IMR-90 (cell line): ENCODE measurements at regions not wholly inside any gene's neighbourhood (a gene's known extent, or its start where the extent isn't known, plus 50 kb on each side); places are given as distances from the start of the nearest gene placed in this dataset.

Experiments used
- ATAC-seq: fragments of 200-7000 bp; cut with Tn5 transposase; 2 replicates; pipeline ENCODE4 v1.9.1; 2020; ENCODE audit warnings: low read depth, mild to moderate bottlenecking, moderate library complexity
- BruUV-seq: library from RNA; stranded (reverse); fragments of 400-500 nt; replicated peaks from 2 replicates; lab custom pipeline; 2021; lab: Mats Ljungman, UMichigan
- CTCF ChIA-PET: fragments of 300-600 bp; formaldehyde crosslinking; extraction: SDS; loops from one replicate; lab custom pipeline; 2021; ENCODE audit warnings: antibody characterized with exemption; lab: Yijun Ruan, JAX
- POLR2A ChIA-PET: fragments of 300-600 bp; sonication (Branson Sonifier 250); formaldehyde crosslinking; loops from one replicate; lab custom pipeline; 2022; ENCODE audit warnings: antibody characterized with exemption; ENCODE audit not compliant: unreplicated experiment; lab: Charles Lee
- DNase-seq: peaks from one replicate; pipeline ENCODE4 v3.0.0; 2013
- H2AFZ ChIP-seq: replicated peaks from 2 replicates; pipeline ENCODE3; 2013; ENCODE audit warnings: low read length, mild to moderate bottlenecking; ENCODE audit not compliant: poor library complexity
- H2AK5ac ChIP-seq: 2 replicates; pipeline ENCODE4 v1.6.1; 2013; ENCODE audit warnings: low read depth, low read length, inconsistent platforms
- H2AK9ac ChIP-seq: replicated peaks from 2 replicates; pipeline ENCODE3; 2013; ENCODE audit warnings: mild to moderate bottlenecking, low read depth, low read length, moderate library complexity; ENCODE audit not compliant: poor library complexity
- H2BK120ac ChIP-seq: 2 replicates; pipeline ENCODE4 v1.6.1; 2013; ENCODE audit warnings: low read depth, low read length, inconsistent platforms
- H2BK15ac ChIP-seq: 3 replicates; pipeline ENCODE4 v1.6.1; 2013; ENCODE audit warnings: low read depth, low read length, inconsistent platforms
- H2BK20ac ChIP-seq: 2 replicates; pipeline ENCODE4 v1.6.1; 2013; ENCODE audit warnings: low read depth, mild to moderate bottlenecking, inconsistent platforms, low read length, moderate library complexity
- H2BK5ac ChIP-seq: 2 replicates; pipeline ENCODE4 v1.6.1; 2013; ENCODE audit warnings: mild to moderate bottlenecking, low read depth, low read length, inconsistent platforms; ENCODE audit not compliant: poor library complexity, severe bottlenecking
- H3K14ac ChIP-seq: replicated peaks from 2 replicates; pipeline ENCODE4 v1.6.1; 2013; ENCODE audit warnings: low read depth, low read length, inconsistent platforms
- H3K18ac ChIP-seq: 2 replicates; pipeline ENCODE4 v1.6.1; 2013; ENCODE audit warnings: low read depth, low read length, control low read depth
- H3K23ac ChIP-seq: 2 replicates; pipeline ENCODE4 v1.6.1; 2013; ENCODE audit warnings: low read depth, low read length, inconsistent platforms
- H3K27ac ChIP-seq: 2 replicates; pipeline ENCODE4 v1.5.1; 2013; ENCODE audit warnings: mild to moderate bottlenecking, control low read depth, low read length; ENCODE audit not compliant: insufficient read depth
- H3K27me3 ChIP-seq: 2 replicates; pipeline ENCODE4 v1.6.1; 2013; ENCODE audit warnings: low read length; ENCODE audit not compliant: control insufficient read depth, insufficient read depth
- H3K36me3 ChIP-seq: 2 replicates; pipeline ENCODE4 v1.6.1; 2013; ENCODE audit warnings: low read length, mixed read lengths; ENCODE audit not compliant: control insufficient read depth, insufficient read depth
- H3K4ac ChIP-seq: 2 replicates; pipeline ENCODE4 v1.6.1; 2013; ENCODE audit warnings: low read depth, low read length, inconsistent platforms
- H3K4me1 ChIP-seq: 2 replicates; pipeline ENCODE4 v1.6.1; 2013; ENCODE audit warnings: low read length, mixed read lengths; ENCODE audit not compliant: control insufficient read depth, insufficient read depth
- H3K4me2 ChIP-seq: 2 replicates; pipeline ENCODE4 v1.6.1; 2013; ENCODE audit warnings: low read depth, mild to moderate bottlenecking, control low read depth, low read length, moderate library complexity
- H3K4me3 ChIP-seq: 2 replicates; pipeline ENCODE4 v1.5.1; 2013; ENCODE audit warnings: low read depth, mild to moderate bottlenecking, control low read depth, low read length, moderate library complexity; ENCODE audit not compliant: insufficient read depth
- H3K56ac ChIP-seq: 2 replicates; pipeline ENCODE4 v1.6.1; 2013; ENCODE audit warnings: low read length, inconsistent platforms; ENCODE audit not compliant: insufficient read depth; ENCODE audit errors: extremely low read depth
- H3K79me1 ChIP-seq, 2 experiments: 2 replicates each; pipeline ENCODE4 v1.6.1; 2013; ENCODE audit warnings: low read length in 2 of 2, inconsistent platforms in 1 of 2, low read depth in 1 of 2
- H3K9ac ChIP-seq: 2 replicates; pipeline ENCODE4 v1.6.1; 2013; ENCODE audit warnings: low read depth, low read length, control low read depth
- H3K9me1 ChIP-seq: 2 replicates; pipeline ENCODE4 v1.6.1; 2013; ENCODE audit warnings: low read length, inconsistent platforms; ENCODE audit not compliant: insufficient read depth
- H3K9me3 ChIP-seq: 2 replicates; pipeline ENCODE4 v1.6.1; 2013; ENCODE audit warnings: low read length; ENCODE audit not compliant: control insufficient read depth, insufficient read depth
- H4K20me1 ChIP-seq: 2 replicates; pipeline ENCODE4 v1.6.1; 2013; ENCODE audit warnings: low read length, inconsistent platforms; ENCODE audit not compliant: insufficient read depth
- H4K5ac ChIP-seq: 2 replicates; pipeline ENCODE4 v1.6.1; 2013; ENCODE audit warnings: mild to moderate bottlenecking, low read depth, low read length, control low read depth
- H4K8ac ChIP-seq, 2 experiments: 2 replicates each; pipeline ENCODE4 v1.6.1; 2013; ENCODE audit warnings: low read depth in 2 of 2, low read length in 2 of 2, control low read depth in 1 of 2, inconsistent platforms in 1 of 2
- H4K91ac ChIP-seq: 2 replicates; pipeline ENCODE4 v1.6.1; 2013; ENCODE audit warnings: low read depth, low read length, inconsistent platforms; ENCODE audit not compliant: insufficient read depth
- ELK1 ChIP-seq: fragments of 150-350 bp; IDR thresholded peaks from 2 replicates; pipeline ENCODE4 v1.6.1; 2016; ENCODE audit warnings: low read depth, mild to moderate bottlenecking, low read length, moderate library complexity, borderline replicate concordance
- MAZ ChIP-seq: IDR thresholded peaks from 2 replicates; pipeline ENCODE4 v1.6.1; 2012; ENCODE audit warnings: low read depth, mild to moderate bottlenecking, low read length, improper control_type of control experiment, moderate library complexity, borderline replicate concordance
- MXI1 ChIP-seq: IDR thresholded peaks from 2 replicates; pipeline ENCODE4 v1.6.1; 2012; ENCODE audit warnings: low read depth, mild to moderate bottlenecking, low read length, moderate library complexity, borderline replicate concordance
- POLR2A ChIP-seq: IDR thresholded peaks from 2 replicates; pipeline ENCODE4 v1.6.1; 2012; ENCODE audit warnings: mild to moderate bottlenecking, low read depth, low read length
- RCOR1 ChIP-seq: IDR thresholded peaks from 2 replicates; pipeline ENCODE4 v1.6.1; 2012; ENCODE audit warnings: mild to moderate bottlenecking, low read length, improper control_type of control experiment; ENCODE audit not compliant: insufficient replicate concordance
- RFX5 ChIP-seq: IDR thresholded peaks from 2 replicates; pipeline ENCODE4 v1.8.0; 2012; ENCODE audit warnings: low read depth, mild to moderate bottlenecking, low read length, moderate library complexity
- WGBS, 2 experiments: methylation state at CpG; one replicate each; pipeline versions ENCODE4 v1.1.5 to v1.1.7; 2013; ENCODE audit warnings: missing lambda C conversion rate in 2 of 2; ENCODE audit not compliant: insufficient read length in 1 of 2; ENCODE audit errors: extremely low coverage in 2 of 2; 5-methylcytosine and 5-hydroxymethylcytosine counted together
- dilution Hi-C: fragments of 300-500 bp; cut with HindIII; formaldehyde crosslinking; loops from one replicate; pipeline ENCODE4 v1.14.3; 2018; ENCODE audit warnings: low sequenced_read_pairs; ENCODE audit not compliant: unreplicated experiment
- in situ Hi-C: fragments of 300-500 bp; cut with MboI; formaldehyde crosslinking; loops from 3 replicates; pipeline ENCODE4 v1.14.3; 2019; ENCODE audit warnings: low sequenced_read_pairs, inconsistent platforms, mixed read lengths
- intact Hi-C: fragments of 100-400 bp; cut with micrococcal nuclease; formaldehyde crosslinking; loops from 2 replicates; pipeline ENCODE4 v1.10.0; 2022
- TF ChIP-seq, protein P1 (sequence below): conservative IDR thresholded peaks from 2 replicates; pipeline ENCODE4 v1.5.1; 2012; ENCODE audit warnings: mild to moderate bottlenecking, low read depth, low read length, improper control_type of control experiment
- TF ChIP-seq, protein P2 (sequence below): fragments of 150-350 bp; IDR thresholded peaks from 2 replicates; pipeline ENCODE4 v1.6.1; 2017; ENCODE audit warnings: mild to moderate bottlenecking, antibody characterized with exemption, low read length, low read depth

DNA sequence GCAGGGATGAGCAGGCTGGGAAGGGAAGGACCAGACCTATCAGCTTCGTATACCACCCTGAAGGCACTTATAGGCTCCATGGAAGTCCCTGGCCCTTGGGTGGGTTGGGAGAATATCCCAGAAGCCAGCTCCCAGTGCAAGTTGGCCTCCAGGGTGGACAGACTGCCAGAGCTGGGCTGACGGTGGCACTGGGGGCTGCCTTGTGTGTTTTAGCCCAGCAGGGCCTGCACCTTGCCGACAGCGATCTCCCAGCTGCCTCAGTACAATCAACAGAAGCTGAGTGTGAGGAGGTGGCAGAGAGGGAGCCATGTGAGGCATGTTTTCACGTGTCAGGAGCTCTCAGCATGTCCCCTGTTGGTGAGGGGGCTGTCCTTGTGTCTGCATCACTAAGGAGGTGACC is 159.5 kb downstream of the VEGFA start:
- ChIA-PET POLR2A (no interaction called here), CTCF (no interaction called here)
- peak overlapping the region; percentile 40; the same call in 2 of the 3 replicates for H2BK15ac ChIP-seq
- no peak for ATAC-seq
- H3K9me1 ChIP-seq, result peaks cover 24% of the 10 kb centered on the region
- H2AK9ac ChIP-seq, result no peak overlapping the region
- H3K4me1 ChIP-seq, result peaks cover 36% of the 10 kb centered on the region
- intact Hi-C loops, result no loop called here
- no peak overlapping the region for H3K4me2 ChIP-seq
- H3K36me3 ChIP-seq, result no peaks in the 10 kb centered on the region
- no TSS peak for BruUV-seq
- H3K27me3 ChIP-seq, result peaks cover 3% of the 10 kb centered on the region
- H4K91ac ChIP-seq, result peak overlapping the region; percentile 55; the same call in 1 of the 2 replicates
- no peak overlapping the region for H3K23ac ChIP-seq
- no peak overlapping the region for H2BK5ac ChIP-seq
- H4K8ac ChIP-seq, result no peak overlapping the region
- no peaks in the 10 kb centered on the region for H3K79me1 ChIP-seq
- H3K27ac ChIP-seq, result no peak overlapping the region
- no peak overlapping the region for H3K4me3 ChIP-seq
- peak overlapping the region; percentile 47 for H2BK120ac ChIP-seq
- H4K20me1 ChIP-seq, result no peaks in the 10 kb centered on the region
- dilution Hi-C loops, result no loop called here
- in situ Hi-C loops, result no loop called here
- no peak for DNase-seq
- TF ChIP-seq RFX5, result no peak
- TF ChIP-seq RCOR1, result no peak
- TF ChIP-seq MAZ, result no peak
- TF ChIP-seq ELK1, result no peak
- TF ChIP-seq, protein P1, sequence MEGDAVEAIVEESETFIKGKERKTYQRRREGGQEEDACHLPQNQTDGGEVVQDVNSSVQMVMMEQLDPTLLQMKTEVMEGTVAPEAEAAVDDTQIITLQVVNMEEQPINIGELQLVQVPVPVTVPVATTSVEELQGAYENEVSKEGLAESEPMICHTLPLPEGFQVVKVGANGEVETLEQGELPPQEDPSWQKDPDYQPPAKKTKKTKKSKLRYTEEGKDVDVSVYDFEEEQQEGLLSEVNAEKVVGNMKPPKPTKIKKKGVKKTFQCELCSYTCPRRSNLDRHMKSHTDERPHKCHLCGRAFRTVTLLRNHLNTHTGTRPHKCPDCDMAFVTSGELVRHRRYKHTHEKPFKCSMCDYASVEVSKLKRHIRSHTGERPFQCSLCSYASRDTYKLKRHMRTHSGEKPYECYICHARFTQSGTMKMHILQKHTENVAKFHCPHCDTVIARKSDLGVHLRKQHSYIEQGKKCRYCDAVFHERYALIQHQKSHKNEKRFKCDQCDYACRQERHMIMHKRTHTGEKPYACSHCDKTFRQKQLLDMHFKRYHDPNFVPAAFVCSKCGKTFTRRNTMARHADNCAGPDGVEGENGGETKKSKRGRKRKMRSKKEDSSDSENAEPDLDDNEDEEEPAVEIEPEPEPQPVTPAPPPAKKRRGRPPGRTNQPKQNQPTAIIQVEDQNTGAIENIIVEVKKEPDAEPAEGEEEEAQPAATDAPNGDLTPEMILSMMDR, result no peak
- TF ChIP-seq MXI1, result no peak
- TF ChIP-seq, protein P2, sequence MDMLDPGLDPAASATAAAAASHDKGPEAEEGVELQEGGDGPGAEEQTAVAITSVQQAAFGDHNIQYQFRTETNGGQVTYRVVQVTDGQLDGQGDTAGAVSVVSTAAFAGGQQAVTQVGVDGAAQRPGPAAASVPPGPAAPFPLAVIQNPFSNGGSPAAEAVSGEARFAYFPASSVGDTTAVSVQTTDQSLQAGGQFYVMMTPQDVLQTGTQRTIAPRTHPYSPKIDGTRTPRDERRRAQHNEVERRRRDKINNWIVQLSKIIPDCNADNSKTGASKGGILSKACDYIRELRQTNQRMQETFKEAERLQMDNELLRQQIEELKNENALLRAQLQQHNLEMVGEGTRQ, result no peak
- no peak for TF ChIP-seq POLR2A
- H3K18ac ChIP-seq, result no peak overlapping the region
- H2AFZ ChIP-seq, result no peak overlapping the region
- no peaks in the 10 kb centered on the region for H3K9me3 ChIP-seq
- peak overlapping the region; percentile 19; the same call in 1 of the 2 replicates for H3K4ac ChIP-seq
- H2BK20ac ChIP-seq, result peak overlapping the region; percentile 6
- H3K14ac ChIP-seq, result no peak overlapping the region
- peak overlapping the region; percentile 57 for H2AK5ac ChIP-seq
- 100% methylated on average over 2 of the region's 5 CpGs; no CpG with 5 or more reads in 1 of the 2 experiments for WGBS, 2 experiments
- H3K56ac ChIP-seq, result no peak overlapping the region
- no peak overlapping the region for H4K5ac ChIP-seq
- no peak overlapping the region for H3K9ac ChIP-seq
